ENCODE measurements at regions not wholly inside any gene's neighbourhood (a gene's known extent, or its start where the extent isn't known, plus 50 kb on each side); places are given as distances from the start of the nearest gene placed in this dataset.

DNA sequence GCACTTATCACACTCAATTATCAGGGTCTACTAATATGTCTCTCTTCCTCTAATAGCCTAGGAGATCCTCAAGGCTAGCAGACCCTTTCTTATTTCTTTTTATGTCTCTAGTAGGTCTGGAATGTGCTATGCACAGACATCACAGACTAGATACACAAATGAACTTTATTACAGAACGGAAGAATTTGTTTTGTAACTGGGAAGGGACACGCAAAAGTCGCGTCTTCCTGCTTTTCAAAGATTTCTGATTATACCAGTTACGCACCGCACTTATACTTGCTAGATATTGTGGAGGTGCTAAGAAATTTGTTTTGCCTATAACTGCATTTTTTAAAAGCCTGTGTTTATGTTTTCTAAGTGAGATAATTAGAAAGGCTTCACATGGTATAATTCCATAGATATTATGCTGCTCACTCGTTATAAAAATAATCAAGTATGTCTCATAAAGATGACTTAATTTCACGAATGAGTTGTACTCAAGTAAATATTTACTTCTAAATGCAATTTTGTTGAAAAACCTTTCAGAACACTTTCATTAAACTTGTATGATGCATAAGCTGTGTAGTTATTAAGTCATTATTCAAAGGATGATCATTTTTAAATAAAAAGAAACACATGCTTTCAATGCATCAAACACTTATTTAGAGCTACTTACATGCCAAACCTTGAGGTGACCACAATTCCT lies 662.6 kb downstream of the ACTL7B start:
- Histone ChIP-seq H3K9me3 (no peaks in the 10 kb centered on the region), H3K27ac (peak overlapping the region; percentile 60), H3K9ac (ENCODE audit: low read depth in 2 of 2, low read length in 2 of 2) (no peak overlapping the region), H3K4me3 (no peak overlapping the region), H3K36me3 (no peaks in the 10 kb centered on the region), H3K4me1 (no peaks in the 10 kb centered on the region), H3K27me3 (no peaks in the 10 kb centered on the region)
- DNase-seq = no peak
- TF ChIP-seq, protein P1, sequence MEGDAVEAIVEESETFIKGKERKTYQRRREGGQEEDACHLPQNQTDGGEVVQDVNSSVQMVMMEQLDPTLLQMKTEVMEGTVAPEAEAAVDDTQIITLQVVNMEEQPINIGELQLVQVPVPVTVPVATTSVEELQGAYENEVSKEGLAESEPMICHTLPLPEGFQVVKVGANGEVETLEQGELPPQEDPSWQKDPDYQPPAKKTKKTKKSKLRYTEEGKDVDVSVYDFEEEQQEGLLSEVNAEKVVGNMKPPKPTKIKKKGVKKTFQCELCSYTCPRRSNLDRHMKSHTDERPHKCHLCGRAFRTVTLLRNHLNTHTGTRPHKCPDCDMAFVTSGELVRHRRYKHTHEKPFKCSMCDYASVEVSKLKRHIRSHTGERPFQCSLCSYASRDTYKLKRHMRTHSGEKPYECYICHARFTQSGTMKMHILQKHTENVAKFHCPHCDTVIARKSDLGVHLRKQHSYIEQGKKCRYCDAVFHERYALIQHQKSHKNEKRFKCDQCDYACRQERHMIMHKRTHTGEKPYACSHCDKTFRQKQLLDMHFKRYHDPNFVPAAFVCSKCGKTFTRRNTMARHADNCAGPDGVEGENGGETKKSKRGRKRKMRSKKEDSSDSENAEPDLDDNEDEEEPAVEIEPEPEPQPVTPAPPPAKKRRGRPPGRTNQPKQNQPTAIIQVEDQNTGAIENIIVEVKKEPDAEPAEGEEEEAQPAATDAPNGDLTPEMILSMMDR (IDR thresholded peaks at IDR 0.05) = no peak
- intact Hi-C loops (cut with DNase I) = no loop called here

DNA sequence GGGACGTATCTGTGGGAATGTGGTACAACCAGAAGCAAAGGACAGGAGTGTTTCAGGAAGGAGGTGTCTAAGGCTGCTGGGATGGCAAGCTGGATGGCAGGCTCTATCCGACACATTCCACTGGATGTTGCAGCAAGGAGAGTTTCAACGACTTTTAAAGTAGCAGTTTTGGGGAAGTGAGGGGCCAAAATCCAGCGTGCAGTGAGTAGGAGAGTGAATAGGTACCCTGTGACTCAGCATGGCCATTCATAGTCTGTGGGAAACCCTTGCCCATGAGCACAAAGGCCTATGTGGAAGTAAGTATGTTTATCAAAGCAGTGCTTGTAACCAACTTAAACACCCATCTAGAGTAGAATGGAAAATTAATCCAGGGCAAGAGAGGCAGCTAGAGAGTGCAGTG lies 664.7 kb downstream of the ACTL7B start:
- H3K9ac ChIP-seq (ENCODE audit: low read depth in 2 of 2, low read length in 2 of 2) = no peak overlapping the region
- no peak overlapping the region for H3K27ac ChIP-seq
- no peaks in the 10 kb centered on the region for H3K36me3 ChIP-seq
- intact Hi-C loops (cut with DNase I) = no loop called here
- DNase-seq = no peak
- no peak overlapping the region for H3K4me3 ChIP-seq
- H3K9me3 ChIP-seq = no peaks in the 10 kb centered on the region
- H3K27me3 ChIP-seq = no peaks in the 10 kb centered on the region
- H3K4me1 ChIP-seq = no peaks in the 10 kb centered on the region
- TF ChIP-seq, protein P1 (IDR thresholded peaks at IDR 0.05) = no peak

DNA sequence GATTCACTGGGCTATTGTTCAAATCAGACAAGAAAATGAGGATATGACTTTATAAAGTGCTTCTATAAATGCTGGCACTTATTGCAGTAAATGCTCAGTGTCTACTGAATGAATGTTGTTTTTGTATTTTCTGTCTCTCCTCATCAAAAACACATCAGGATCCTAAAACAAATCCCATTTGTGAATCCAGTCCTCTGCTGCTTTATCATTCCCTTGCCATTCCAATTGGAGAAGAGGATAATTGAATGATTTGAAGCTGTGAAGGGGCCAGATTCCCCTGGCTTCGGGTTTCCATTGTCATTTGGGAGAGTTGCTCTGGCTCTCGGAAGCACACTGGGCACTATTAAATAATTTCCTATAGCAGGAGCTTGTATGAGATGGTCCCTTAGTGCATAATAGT lies 666.8 kb downstream of the ACTL7B start:
- H3K9ac ChIP-seq (ENCODE audit: low read depth in 2 of 2, low read length in 2 of 2) = no peak overlapping the region
- no peaks in the 10 kb centered on the region for H3K36me3 ChIP-seq
- H3K27me3 ChIP-seq = no peaks in the 10 kb centered on the region
- no peaks in the 10 kb centered on the region for H3K9me3 ChIP-seq
- DNase-seq = no peak
- H3K27ac ChIP-seq = no peak overlapping the region
- no peak overlapping the region for H3K4me3 ChIP-seq
- TF ChIP-seq, protein P1 (IDR thresholded peaks at IDR 0.05) = no peak
- intact Hi-C loops (cut with DNase I) = no loop called here
- no peaks in the 10 kb centered on the region for H3K4me1 ChIP-seq

DNA sequence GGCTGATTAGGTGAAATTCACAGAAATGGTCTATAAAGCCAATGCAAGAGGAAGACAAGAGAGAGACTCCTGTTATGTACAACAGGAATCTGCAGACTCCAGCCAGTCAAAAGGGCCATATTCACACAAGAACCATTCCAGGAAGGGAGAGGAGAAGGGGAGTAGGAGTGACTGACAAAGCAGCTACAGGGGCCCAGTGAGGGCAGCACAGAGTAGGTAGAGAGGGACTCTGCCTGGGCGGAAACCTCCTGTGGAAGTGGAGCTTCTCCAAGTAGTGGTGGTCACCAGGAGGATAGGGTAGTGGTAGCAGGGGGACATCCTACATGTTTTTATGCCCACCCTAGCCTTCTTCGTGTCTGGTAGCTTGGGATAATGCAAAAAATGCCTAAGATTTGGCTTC lies 667.3 kb downstream of the ACTL7B start:
- no peaks in the 10 kb centered on the region for H3K27me3 ChIP-seq
- H3K36me3 ChIP-seq = no peaks in the 10 kb centered on the region
- no peaks in the 10 kb centered on the region for H3K9me3 ChIP-seq
- DNase-seq = no peak
- TF ChIP-seq, protein P1 (IDR thresholded peaks at IDR 0.05) = no peak
- no peak overlapping the region for H3K9ac ChIP-seq (ENCODE audit: low read depth in 2 of 2, low read length in 2 of 2)
- intact Hi-C loops (cut with DNase I) = no loop called here
- H3K4me3 ChIP-seq = no peak overlapping the region
- H3K4me1 ChIP-seq = no peaks in the 10 kb centered on the region
- no peak overlapping the region for H3K27ac ChIP-seq

DNA sequence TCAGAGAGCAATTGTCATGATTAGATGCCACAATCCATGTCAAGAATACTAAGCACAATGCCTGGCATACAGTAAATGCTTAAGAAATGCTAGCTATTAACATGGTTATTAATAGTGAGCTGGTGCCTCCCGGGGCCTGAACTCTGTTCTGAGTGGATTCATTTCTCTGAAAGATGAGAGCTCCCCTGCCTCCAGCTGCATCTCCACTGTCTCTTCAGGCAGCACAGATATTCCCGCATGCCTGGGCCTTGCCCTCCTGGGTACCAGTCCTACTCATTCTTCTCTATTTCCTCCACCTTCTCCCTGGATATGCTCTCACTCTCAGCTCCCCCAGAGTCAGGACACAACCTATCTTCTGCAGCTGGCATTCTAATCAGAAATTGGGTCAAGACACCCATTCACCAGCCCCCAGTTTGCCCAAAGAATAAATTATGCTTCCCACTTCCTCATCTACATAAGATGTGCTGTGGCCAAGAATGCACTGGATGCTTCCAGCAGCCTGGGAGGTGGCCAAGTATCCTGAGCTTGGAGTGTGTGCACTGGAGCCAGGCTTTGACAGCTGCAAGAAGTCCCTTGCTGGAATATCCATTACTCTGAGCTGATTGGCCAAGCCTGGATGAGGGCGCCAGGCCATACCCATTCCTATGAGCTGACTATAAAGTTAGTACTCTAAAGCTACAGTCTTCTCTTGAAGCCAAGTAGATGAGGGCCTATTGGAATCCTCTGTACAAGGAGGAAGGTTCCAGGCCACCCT lies 669.0 kb downstream of the ACTL7B start:
- Histone ChIP-seq H3K27me3 (no peaks in the 10 kb centered on the region), H3K4me1 (no peaks in the 10 kb centered on the region), H3K27ac (no peak overlapping the region), H3K9ac (ENCODE audit: low read depth in 2 of 2, low read length in 2 of 2) (no peak overlapping the region), H3K9me3 (no peaks in the 10 kb centered on the region), H3K36me3 (no peaks in the 10 kb centered on the region), H3K4me3 (no peak overlapping the region)
- DNase-seq = peak; percentile 50
- TF ChIP-seq, protein P1 (IDR thresholded peaks at IDR 0.05) = no peak
- intact Hi-C loops (cut with DNase I) = no loop called here
